Stimulated activated CD4-positive, alpha-beta T cell treated with anti-CD3 and anti-CD28 coated beads, Interleukin-2, amount 100 ng/mL, for 4 hours (primary cell): ENCODE measurements at regions not wholly inside any gene's neighbourhood (a gene's known extent, or its start where the extent isn't known, plus 50 kb on each side); places are given as distances from the start of the nearest gene placed in this dataset.

Source experiments
- DNase-seq: peaks from one replicate; pipeline ENCODE4 v3.0.0-alpha.2; 2020; ENCODE audit warnings: low read depth

GRCh38 chr12:124411953-124412645 lies 117.2 kb downstream of the RFLNA start:
- DNase-seq, result no peak

- no peak for DNase-seq
Measured at GRCh38 chr12:124411281-124411878, 116.5 kb downstream of the RFLNA start.

GRCh38 chr12:124410354-124411175 lies 115.7 kb downstream of the RFLNA start:
- DNase-seq, result no peak

GRCh38 chr12:124408822-124409517 lies 114.1 kb downstream of the RFLNA start:
- no peak for DNase-seq

GRCh38 chr12:124407074-124407473 lies 112.2 kb downstream of the RFLNA start:
- no peak for DNase-seq

- no peak for DNase-seq
Measured at GRCh38 chr12:124406043-124406442, 111.2 kb downstream of the RFLNA start.

- no peak for DNase-seq
Measured at GRCh38 chr12:124405592-124405991, 110.7 kb downstream of the RFLNA start.

GRCh38 chr12:124405151-124405550 lies 110.3 kb downstream of the RFLNA start:
- DNase-seq, result no peak

GRCh38 chr12:124404162-124404784 lies 109.4 kb downstream of the RFLNA start:
- no peak for DNase-seq

GRCh38 chr12:124403273-124403672 lies 108.4 kb downstream of the RFLNA start:
- DNase-seq, result no peak

- DNase-seq, result no peak
Measured at GRCh38 chr12:124402248-124403066, 107.6 kb downstream of the RFLNA start.

GRCh38 chr12:124401704-124402221 lies 106.9 kb downstream of the RFLNA start:
- DNase-seq, result no peak

GRCh38 chr12:124400124-124400523 lies 105.2 kb downstream of the RFLNA start:
- DNase-seq, result no peak

GRCh38 chr12:124399622-124400021 lies 104.7 kb downstream of the RFLNA start:
- DNase-seq, result no peak

GRCh38 chr12:124398578-124399227 lies 103.8 kb downstream of the RFLNA start:
- no peak for DNase-seq

- DNase-seq, result no peak
Measured at GRCh38 chr12:124397807-124398577, 103.1 kb downstream of the RFLNA start.

- DNase-seq, result no peak
Measured at GRCh38 chr12:124397399-124397679, 102.4 kb downstream of the RFLNA start.

GRCh38 chr12:124396544-124397398 lies 101.9 kb downstream of the RFLNA start:
- DNase-seq, result no peak

- DNase-seq, result no peak
Measured at GRCh38 chr12:124395986-124396385, 101.1 kb downstream of the RFLNA start.
